OCI-LY1 (cell line): ENCODE measurements at regions not wholly inside any gene's neighbourhood (a gene's known extent, or its start where the extent isn't known, plus 50 kb on each side); places are given as distances from the start of the nearest gene placed in this dataset.

Experiments used
- H2AFZ ChIP-seq: fragments of 200-600 bp; sonication (generic), shearing (Covaris generic); 2 replicates; pipeline ENCODE4 v1.6.0; 2014; ENCODE audit warnings: antibody characterized with exemption, mild to moderate bottlenecking, low read length
- H3F3A ChIP-seq: fragments of 200-600 bp; sonication (generic), shearing (Covaris generic); 2 replicates; pipeline ENCODE4 v1.6.0; 2014; ENCODE audit warnings: mild to moderate bottlenecking, antibody characterized with exemption, low read length, moderate library complexity; ENCODE audit not compliant: insufficient read depth
- H3K27ac ChIP-seq: fragments of 200-600 bp; sonication (generic); 2 replicates; pipeline ENCODE4 v1.5.1; 2014; ENCODE audit warnings: low read length, mixed run types, mild to moderate bottlenecking, low read depth; ENCODE audit not compliant: poor library complexity, severe bottlenecking
- H3K27me3 ChIP-seq: fragments of 200-600 bp; sonication (generic); 2 replicates; pipeline ENCODE4 v1.6.0; 2014; ENCODE audit warnings: antibody characterized with exemption, mild to moderate bottlenecking, low read length, moderate library complexity; ENCODE audit not compliant: insufficient read depth
- H3K36me3 ChIP-seq: fragments of 200-600 bp; sonication (generic); 2 replicates; pipeline ENCODE4 v1.6.1; 2014; ENCODE audit warnings: mild to moderate bottlenecking, antibody characterized with exemption, low read length, moderate library complexity, mixed read lengths; ENCODE audit not compliant: insufficient read depth
- H3K4me1 ChIP-seq: fragments of 200-600 bp; sonication (generic); 2 replicates; pipeline ENCODE4 v1.5.1; 2014; ENCODE audit warnings: mild to moderate bottlenecking, low read length, moderate library complexity; ENCODE audit not compliant: insufficient read depth, severe bottlenecking
- H3K4me2 ChIP-seq: fragments of 200-600 bp; sonication (generic), shearing (Covaris generic); 2 replicates; pipeline ENCODE4 v1.6.1; 2014; ENCODE audit warnings: low read length
- H3K4me3 ChIP-seq: fragments of 200-600 bp; sonication (generic); 2 replicates; pipeline ENCODE4 v1.5.1; 2014; ENCODE audit warnings: low read length, low read depth, mild to moderate bottlenecking, mixed read lengths; ENCODE audit not compliant: poor library complexity, severe bottlenecking
- H3K79me2 ChIP-seq: fragments of 200-600 bp; shearing (Covaris generic); 2 replicates; pipeline ENCODE4 v1.6.1; 2016; ENCODE audit warnings: mixed run types, low read length, mixed read lengths; ENCODE audit not compliant: insufficient read depth
- H3K9ac ChIP-seq: fragments of 200-600 bp; sonication (generic), shearing (Covaris generic); 2 replicates; pipeline ENCODE4 v1.6.1; 2014; ENCODE audit warnings: mild to moderate bottlenecking, low read length, mixed read lengths
- H3K9me2 ChIP-seq: fragments of 200-600 bp; sonication (generic), shearing (Covaris generic); 2 replicates; pipeline ENCODE4 v1.6.1; 2014; ENCODE audit warnings: low read depth, mild to moderate bottlenecking, low read length, mixed read lengths
- H3K9me3 ChIP-seq: fragments of 200-600 bp; shearing (Covaris generic); 2 replicates; pipeline ENCODE4 v1.6.1; 2014; ENCODE audit warnings: low read length, mixed read lengths
- H4K20me1 ChIP-seq: fragments of 200-600 bp; sonication (generic), shearing (Covaris generic); 2 replicates; pipeline ENCODE4 v1.6.0; 2016; ENCODE audit warnings: mild to moderate bottlenecking, low read length; ENCODE audit not compliant: insufficient read depth
- EZH2 ChIP-seq: fragments of 200-600 bp; sonication (generic), shearing (Covaris generic); IDR thresholded peaks from 2 replicates; pipeline ENCODE4 v1.8.0; 2017; ENCODE audit warnings: borderline replicate concordance, mixed run types, mild to moderate bottlenecking, antibody characterized with exemption, low read length, moderate library complexity, mixed read lengths
- TF ChIP-seq, protein P1 (sequence below): fragments of 200-600 bp; sonication (generic), shearing (Covaris generic); IDR thresholded peaks from 2 replicates; pipeline ENCODE4 v1.5.1; 2017; ENCODE audit warnings: mild to moderate bottlenecking, antibody characterized with exemption, low read length, moderate library complexity, mixed read lengths

DNA sequence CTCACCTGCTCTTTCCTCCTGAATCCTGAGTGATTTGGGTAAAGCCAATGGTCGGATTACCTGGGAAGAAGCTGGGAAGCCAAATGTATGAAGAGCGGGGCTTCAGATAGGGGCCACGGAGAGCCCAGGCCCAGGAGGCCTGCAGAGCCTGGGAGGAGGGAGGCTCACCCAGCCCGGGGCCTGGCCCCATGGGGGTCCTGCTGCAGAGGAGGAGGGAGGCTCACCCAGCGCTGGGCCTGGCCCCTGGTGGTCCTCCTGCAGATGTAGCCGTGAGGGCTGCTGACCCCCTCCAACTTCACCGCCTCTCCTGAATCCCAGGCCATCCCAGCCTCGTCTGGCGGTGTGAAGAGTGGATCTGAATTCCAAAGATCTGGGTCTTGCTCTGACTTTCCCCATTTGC, 368.4 kb downstream of the THBS2 start:
- Histone ChIP-seq H4K20me1 (no peaks in the 10 kb centered on the region), H3K4me2 (no peak overlapping the region), H3K9me2 (no peaks in the 10 kb centered on the region), H3K4me3 (no peak overlapping the region), H3K4me1 (no peaks in the 10 kb centered on the region), H3K27ac (no peak overlapping the region), H3F3A (no peaks in the 10 kb centered on the region), H2AFZ (no peak overlapping the region), H3K9me3 (no peaks in the 10 kb centered on the region), H3K27me3 (no peaks in the 10 kb centered on the region), H3K36me3 (no peaks in the 10 kb centered on the region), H3K9ac (no peak overlapping the region), H3K79me2 (no peaks in the 10 kb centered on the region)
- no peak for TF ChIP-seq EZH2
- TF ChIP-seq, protein P1, sequence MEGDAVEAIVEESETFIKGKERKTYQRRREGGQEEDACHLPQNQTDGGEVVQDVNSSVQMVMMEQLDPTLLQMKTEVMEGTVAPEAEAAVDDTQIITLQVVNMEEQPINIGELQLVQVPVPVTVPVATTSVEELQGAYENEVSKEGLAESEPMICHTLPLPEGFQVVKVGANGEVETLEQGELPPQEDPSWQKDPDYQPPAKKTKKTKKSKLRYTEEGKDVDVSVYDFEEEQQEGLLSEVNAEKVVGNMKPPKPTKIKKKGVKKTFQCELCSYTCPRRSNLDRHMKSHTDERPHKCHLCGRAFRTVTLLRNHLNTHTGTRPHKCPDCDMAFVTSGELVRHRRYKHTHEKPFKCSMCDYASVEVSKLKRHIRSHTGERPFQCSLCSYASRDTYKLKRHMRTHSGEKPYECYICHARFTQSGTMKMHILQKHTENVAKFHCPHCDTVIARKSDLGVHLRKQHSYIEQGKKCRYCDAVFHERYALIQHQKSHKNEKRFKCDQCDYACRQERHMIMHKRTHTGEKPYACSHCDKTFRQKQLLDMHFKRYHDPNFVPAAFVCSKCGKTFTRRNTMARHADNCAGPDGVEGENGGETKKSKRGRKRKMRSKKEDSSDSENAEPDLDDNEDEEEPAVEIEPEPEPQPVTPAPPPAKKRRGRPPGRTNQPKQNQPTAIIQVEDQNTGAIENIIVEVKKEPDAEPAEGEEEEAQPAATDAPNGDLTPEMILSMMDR: no peak

DNA sequence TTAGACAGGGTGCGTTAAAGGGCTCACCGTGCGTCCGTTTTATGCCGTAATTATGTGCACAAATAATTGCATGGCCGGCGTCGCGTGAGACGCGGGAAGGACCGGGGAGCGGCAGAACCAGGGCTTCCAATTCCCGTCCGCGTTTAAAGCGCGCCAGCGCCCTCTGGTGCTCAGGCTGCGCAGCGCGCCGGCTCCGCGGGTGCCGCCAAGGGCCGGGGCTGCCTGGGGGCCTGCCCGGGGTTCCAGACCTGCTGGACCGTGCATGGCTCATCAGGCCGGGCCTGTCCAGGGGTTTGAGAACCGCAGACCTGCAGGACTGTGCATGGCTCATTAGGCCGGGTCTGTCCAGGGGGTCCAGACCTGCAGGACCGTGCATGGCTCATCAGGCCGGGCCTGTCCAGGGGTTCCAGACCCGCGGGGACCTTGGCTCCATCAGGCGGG, 369.0 kb downstream of the THBS2 start:
- no peak overlapping the region for H2AFZ ChIP-seq
- H4K20me1 ChIP-seq: no peaks in the 10 kb centered on the region
- no peaks in the 10 kb centered on the region for H3K79me2 ChIP-seq
- H3K36me3 ChIP-seq: no peaks in the 10 kb centered on the region
- H3K27me3 ChIP-seq: no peaks in the 10 kb centered on the region
- H3F3A ChIP-seq: no peaks in the 10 kb centered on the region
- no peak overlapping the region for H3K9ac ChIP-seq
- no peaks in the 10 kb centered on the region for H3K4me1 ChIP-seq
- H3K9me3 ChIP-seq: no peaks in the 10 kb centered on the region
- H3K4me2 ChIP-seq: peak overlapping the region; percentile 32; the same call in 1 of the 2 replicates
- no peak overlapping the region for H3K4me3 ChIP-seq
- H3K9me2 ChIP-seq: no peaks in the 10 kb centered on the region
- TF ChIP-seq EZH2: no peak
- TF ChIP-seq, protein P1: peak; percentile 78
- no peak overlapping the region for H3K27ac ChIP-seq

DNA sequence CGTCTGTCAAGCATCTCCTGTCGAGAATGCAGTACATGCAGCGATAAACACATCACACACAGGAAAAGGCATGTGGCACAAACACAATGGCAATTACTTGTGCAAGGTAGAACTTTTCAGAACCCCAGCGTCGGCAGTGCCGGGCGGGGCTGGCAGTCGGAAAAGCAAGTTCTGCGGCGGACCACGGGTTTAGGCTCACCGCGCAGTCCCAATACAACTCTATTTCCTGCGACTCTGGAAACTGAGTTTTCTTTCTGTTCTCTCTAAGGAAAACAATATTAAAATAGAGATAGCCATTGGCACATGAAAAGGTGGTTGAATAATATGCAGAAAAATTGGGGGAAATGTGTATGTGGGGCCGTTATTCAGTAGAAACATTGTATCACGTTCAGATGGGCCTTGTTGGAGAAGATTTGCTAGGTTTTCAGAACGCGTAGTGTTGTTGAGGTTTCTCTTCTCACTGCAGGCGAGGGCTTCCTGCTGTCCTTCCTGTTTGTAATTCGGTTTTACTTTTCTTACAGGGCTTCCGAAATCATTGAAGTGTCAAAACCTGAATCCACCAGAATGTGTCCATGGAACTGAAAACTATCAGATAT, 369.5 kb downstream of the THBS2 start:
- H3K9me3 ChIP-seq: no peaks in the 10 kb centered on the region
- no peak overlapping the region for H3K9ac ChIP-seq
- peak overlapping the region; percentile 32; the same call in 1 of the 2 replicates for H3K4me2 ChIP-seq
- H4K20me1 ChIP-seq: no peaks in the 10 kb centered on the region
- H3F3A ChIP-seq: no peaks in the 10 kb centered on the region
- no peaks in the 10 kb centered on the region for H3K36me3 ChIP-seq
- H3K4me3 ChIP-seq: no peak overlapping the region
- H3K79me2 ChIP-seq: no peaks in the 10 kb centered on the region
- no peak overlapping the region for H2AFZ ChIP-seq
- H3K4me1 ChIP-seq: no peaks in the 10 kb centered on the region
- TF ChIP-seq, protein P1: no peak
- TF ChIP-seq EZH2: no peak
- H3K9me2 ChIP-seq: no peaks in the 10 kb centered on the region
- no peak overlapping the region for H3K27ac ChIP-seq
- no peaks in the 10 kb centered on the region for H3K27me3 ChIP-seq
